ENCODE measurements at regions not wholly inside any gene's neighbourhood (a gene's known extent, or its start where the extent isn't known, plus 50 kb on each side); places are given as distances from the start of the nearest gene placed in this dataset.

- Histone ChIP-seq H3K27ac (ENCODE audit: insufficient read depth, low read depth, low read length) (no peak overlapping the region), H3K9ac (replicated peaks; ENCODE audit: extremely low read depth, insufficient read depth, low read length) (no peak overlapping the region), H3K27me3 (ENCODE audit: control insufficient read depth in 2 of 2, insufficient read depth in 2 of 2, low read length in 2 of 2) (no peaks in the 10 kb centered on the region), H2AFZ (ENCODE audit: low read depth, low read length) (no peak overlapping the region), H3K9me3 (replicated peaks; ENCODE audit: control insufficient read depth, insufficient read depth, low read length) (no peaks in the 10 kb centered on the region), H4K20me1 (replicated peaks; ENCODE audit: control insufficient read depth, extremely low read depth, insufficient read depth, low read length) (no peaks in the 10 kb centered on the region), H3K79me2 (ENCODE audit: control insufficient read depth, insufficient read depth, low read length) (no peaks in the 10 kb centered on the region), H3K9me1 (replicated peaks; ENCODE audit: control insufficient read depth, extremely low read depth, insufficient read depth, low read length) (no peaks in the 10 kb centered on the region), H3K4me1 (ENCODE audit: control insufficient read depth, extremely low read depth, insufficient read depth, low read length) (no peaks in the 10 kb centered on the region), H3K4me3 (replicated peaks in 1 of 3; ENCODE audit: insufficient read depth in 1 of 3, low read depth in 1 of 3, low read length in 3 of 3) (no peak overlapping the region), H3K36me3 (ENCODE audit: control insufficient read depth in 2 of 2, extremely low read depth in 1 of 2, insufficient read depth in 2 of 2, low read length in 2 of 2) (no peaks in the 10 kb centered on the region), H3K4me2 (ENCODE audit: insufficient read depth, low read length) (no peak overlapping the region)
- dilution Hi-C loops (cut with MboI; ENCODE audit: extremely low pct_ligation_motif_present, low sequenced_read_pairs), result no loop called here
- intact Hi-C loops (cut with micrococcal nuclease), result no loop called here
- DNase-seq (ENCODE audit: low read depth, low spot score) (no peak), FAIRE-seq (no peak)
- ChIA-PET POLR2A (no interaction called here), CTCF (no interaction called here)
- no peak for TF ChIP-seq FOS (IDR thresholded peaks at IDR 0.05; ENCODE audit: borderline replicate concordance, insufficient read depth, low read length)
- TF ChIP-seq, protein P1, sequence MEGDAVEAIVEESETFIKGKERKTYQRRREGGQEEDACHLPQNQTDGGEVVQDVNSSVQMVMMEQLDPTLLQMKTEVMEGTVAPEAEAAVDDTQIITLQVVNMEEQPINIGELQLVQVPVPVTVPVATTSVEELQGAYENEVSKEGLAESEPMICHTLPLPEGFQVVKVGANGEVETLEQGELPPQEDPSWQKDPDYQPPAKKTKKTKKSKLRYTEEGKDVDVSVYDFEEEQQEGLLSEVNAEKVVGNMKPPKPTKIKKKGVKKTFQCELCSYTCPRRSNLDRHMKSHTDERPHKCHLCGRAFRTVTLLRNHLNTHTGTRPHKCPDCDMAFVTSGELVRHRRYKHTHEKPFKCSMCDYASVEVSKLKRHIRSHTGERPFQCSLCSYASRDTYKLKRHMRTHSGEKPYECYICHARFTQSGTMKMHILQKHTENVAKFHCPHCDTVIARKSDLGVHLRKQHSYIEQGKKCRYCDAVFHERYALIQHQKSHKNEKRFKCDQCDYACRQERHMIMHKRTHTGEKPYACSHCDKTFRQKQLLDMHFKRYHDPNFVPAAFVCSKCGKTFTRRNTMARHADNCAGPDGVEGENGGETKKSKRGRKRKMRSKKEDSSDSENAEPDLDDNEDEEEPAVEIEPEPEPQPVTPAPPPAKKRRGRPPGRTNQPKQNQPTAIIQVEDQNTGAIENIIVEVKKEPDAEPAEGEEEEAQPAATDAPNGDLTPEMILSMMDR (IDR thresholded peaks at IDR 0.05; ENCODE audit: extremely low read depth in 1 of 2, insufficient read depth in 1 of 2, low read depth in 1 of 2, low read length in 2 of 2), result no peak
- TF ChIP-seq MYC (IDR thresholded peaks at IDR 0.05; ENCODE audit: low read depth, low read length), result no peak
- no peak for TF ChIP-seq POLR2A (IDR thresholded peaks at IDR 0.05; ENCODE audit: low read depth, low read length)
- no peak for TF ChIP-seq GATA2 (IDR thresholded peaks at IDR 0.05; ENCODE audit: insufficient read depth, insufficient read length, low read depth, low read length)
- TF ChIP-seq MAX (IDR thresholded peaks at IDR 0.05; ENCODE audit: insufficient read depth, insufficient read length), result no peak
- no peak for TF ChIP-seq JUN (IDR thresholded peaks at IDR 0.05; ENCODE audit: borderline replicate concordance, insufficient read depth, insufficient read length, low read depth)
- TF ChIP-seq EZH2 (IDR thresholded peaks at IDR 0.05; ENCODE audit: borderline replicate concordance, low read depth, low read length, severe bottlenecking), result no peak
- no peak for TF ChIP-seq POLR2AphosphoS5 (IDR thresholded peaks at IDR 0.05; ENCODE audit: insufficient read depth, low read depth, low read length)
- no TSS peak for BruUV-seq (replicated peaks)
These were observed 1078.9 kb upstream of the CDH9 start for GRCh38 chr5:28117273-28117672.

Data from endothelial cell of umbilical vein (primary cell).